ENCODE measurements at regions not wholly inside any gene's neighbourhood (a gene's known extent, or its start where the extent isn't known, plus 50 kb on each side); places are given as distances from the start of the nearest gene placed in this dataset.

GRCh38 chr5:57601996-57602395, 119.4 kb upstream of the ACTBL2 start:
- no peak for TF ChIP-seq CTCF (IDR thresholded peaks at IDR 0.05)
- TF ChIP-seq POLR2AphosphoS5 (IDR thresholded peaks at IDR 0.05), result no peak
- TF ChIP-seq EP300 (IDR thresholded peaks at IDR 0.05), result no peak

Data from stomach (tissue), 4 donors.